ENCODE measurements at regions not wholly inside any gene's neighbourhood (a gene's known extent, or its start where the extent isn't known, plus 50 kb on each side); places are given as distances from the start of the nearest gene placed in this dataset.

DNA sequence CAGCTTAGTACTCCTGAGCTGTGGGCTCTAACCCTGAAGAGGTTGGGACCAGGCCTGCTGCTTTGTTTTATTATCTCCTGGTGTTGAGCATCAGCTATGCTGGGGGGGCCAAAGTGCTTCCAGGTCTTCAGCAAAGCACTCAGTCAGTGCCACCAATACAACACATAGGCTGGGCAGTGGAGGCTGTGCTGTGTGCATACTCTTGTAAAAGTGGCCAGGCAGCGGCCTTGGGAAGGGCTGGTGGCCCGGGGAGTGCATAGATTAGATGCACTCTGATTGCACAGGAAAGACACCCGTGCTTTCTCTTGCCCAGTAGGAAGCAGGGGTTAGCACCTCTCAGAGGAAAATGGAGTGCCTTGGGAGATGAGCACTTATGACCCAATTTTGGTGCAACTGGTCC is 534.0 kb downstream of the ARAP2 start:
- H4K5ac ChIP-seq (ENCODE audit: insufficient read length, low read depth, low read length) = no peak overlapping the region
- H3K4me3 ChIP-seq (ENCODE audit: extremely low read depth in 1 of 4, insufficient read depth in 2 of 4, low read depth in 3 of 4, low read length in 4 of 4) = no peak overlapping the region
- no peak overlapping the region for H2AFZ ChIP-seq (ENCODE audit: low read length)
- H2BK120ac ChIP-seq (replicated peaks; ENCODE audit: low read depth, low read length) = no peak overlapping the region
- H3K4me2 ChIP-seq (ENCODE audit: insufficient read depth in 1 of 2, low read depth in 2 of 2, low read length in 2 of 2) = no peak overlapping the region
- H3K18ac ChIP-seq (ENCODE audit: extremely low read depth, low read length) = no peak overlapping the region
- no peak overlapping the region for H3K27ac ChIP-seq (ENCODE audit: low read depth, low read length)
- H3K79me1 ChIP-seq (ENCODE audit: low read depth, low read length) = no peaks in the 10 kb centered on the region
- H2AK5ac ChIP-seq (ENCODE audit: low read depth, low read length) = no peak overlapping the region
- H3K23me2 ChIP-seq (ENCODE audit: low read depth, low read length) = no peaks in the 10 kb centered on the region
- H3K23ac ChIP-seq (ENCODE audit: insufficient read length) = no peak overlapping the region
- no peak overlapping the region for H2BK20ac ChIP-seq (ENCODE audit: low read length)
- H3K9me3 ChIP-seq (ENCODE audit: insufficient read depth in 2 of 2, low read depth in 1 of 2, low read length in 1 of 2) = peaks cover 0 to 5% of the 10 kb centered on the region in 2 experiments; a peak in 1 of 4 replicates
- no peaks in the 10 kb centered on the region for H3K4me1 ChIP-seq (replicated peaks in 1 of 4; ENCODE audit: control insufficient read depth in 3 of 4, insufficient read depth in 4 of 4, low read length in 3 of 4)
- H4K8ac ChIP-seq (ENCODE audit: extremely low read depth, insufficient read depth, low read length) = no peak overlapping the region
- no peak overlapping the region for H2BK5ac ChIP-seq (ENCODE audit: low read depth, low read length)
- H4K91ac ChIP-seq (replicated peaks; ENCODE audit: insufficient read length, low read length) = no peak overlapping the region
- no peak for FAIRE-seq
- no peak overlapping the region for H3K9ac ChIP-seq (replicated peaks in 1 of 4; ENCODE audit: extremely low read depth in 1 of 4, low read depth in 3 of 4, low read length in 3 of 4)
- no peak overlapping the region for H3K14ac ChIP-seq (ENCODE audit: insufficient read length)
- H2BK15ac ChIP-seq (ENCODE audit: low read length) = no peak overlapping the region
- no peaks in the 10 kb centered on the region for H3K27me3 ChIP-seq (replicated peaks in 1 of 4; ENCODE audit: control insufficient read depth in 3 of 4, extremely low read depth in 1 of 4, insufficient read depth in 3 of 4, low read length in 3 of 4)
- no peaks in the 10 kb centered on the region; a peak in 1 of 8 replicates for H3K36me3 ChIP-seq (ENCODE audit: control insufficient read depth in 2 of 4, insufficient read depth in 4 of 4, low read length in 3 of 4)
- POLR2A ChIA-PET (ENCODE audit: partially characterized antibody) = no interaction called here
- no peaks in the 10 kb centered on the region for H4K20me1 ChIP-seq (replicated peaks in 1 of 2; ENCODE audit: control insufficient read depth in 1 of 2, insufficient read depth in 2 of 2, low read length in 2 of 2)
- 88% methylated on average over 3 of the region's 3 CpGs; no CpG with 5 or more reads in 1 of the 2 experiments for WGBS, 2 experiments (ENCODE audit: extremely low coverage in 1 of 2, insufficient coverage in 1 of 2, insufficient read length in 1 of 2, insufficient replicate concordance in 2 of 2, low coverage in 1 of 2, low lambda C conversion rate in 2 of 2, missing lambda C conversion rate in 1 of 2)
- no peak for DNase-seq (ENCODE audit: low read depth in 1 of 2, low spot score in 2 of 2)
- no peak overlapping the region for H3K4ac ChIP-seq (replicated peaks; ENCODE audit: insufficient read length, low read depth, low read length)
- no peak overlapping the region for H3K56ac ChIP-seq (replicated peaks; ENCODE audit: insufficient read length, low read depth, low read length)
- H2BK12ac ChIP-seq (ENCODE audit: low read depth, low read length) = no peak overlapping the region
- no peaks in the 10 kb centered on the region for H3K79me2 ChIP-seq (ENCODE audit: control insufficient read depth in 1 of 2, insufficient read depth in 2 of 2, low read length in 2 of 2)
- CTCF ChIA-PET (ENCODE audit: partially characterized antibody) = interaction anchor here (1.0 kb wide), 1 partner anchor 15 kb away, joined by 3 read pairs; no protein-coding TSS in a partner anchor
- no peak for TF ChIP-seq E2F6 (IDR thresholded peaks at IDR 0.05)
- no peak for TF ChIP-seq EGR1 (IDR thresholded peaks at IDR 0.05; ENCODE audit: borderline replicate concordance, low read depth, low read length)
- TF ChIP-seq RNF2 (IDR thresholded peaks at IDR 0.05; ENCODE audit: borderline replicate concordance, low read depth, low read length, missing control alignments, poor library complexity, severe bottlenecking) = no peak
- TF ChIP-seq CBX8 (IDR thresholded peaks at IDR 0.05; ENCODE audit: borderline replicate concordance, low read depth, low read length) = no peak
- TF ChIP-seq CTCF (IDR thresholded peaks at IDR 0.05; ENCODE audit: control extremely low read depth in 1 of 3, insufficient read depth in 1 of 3, low read depth in 1 of 3, low read length in 3 of 3) = no peak
- TF ChIP-seq CTBP2 (IDR thresholded peaks at IDR 0.05; ENCODE audit: borderline replicate concordance, insufficient read depth, insufficient read length, low read length) = no peak
- no peak for TF ChIP-seq KDM1A (IDR thresholded peaks at IDR 0.05; ENCODE audit: borderline replicate concordance, low read length)
- no peak for TF ChIP-seq TCF12 (IDR thresholded peaks at IDR 0.05; ENCODE audit: low read depth, low read length)
- no peak for TF ChIP-seq CEBPB (IDR thresholded peaks at IDR 0.05; ENCODE audit: low read depth, low read length)
- no peak for TF ChIP-seq FOSL1 (IDR thresholded peaks at IDR 0.05; ENCODE audit: insufficient read depth, low read depth, low read length)
- TF ChIP-seq ASH2L (IDR thresholded peaks at IDR 0.05; ENCODE audit: low read length) = no peak
